ENCODE measurements at regions not wholly inside any gene's neighbourhood (a gene's known extent, or its start where the extent isn't known, plus 50 kb on each side); places are given as distances from the start of the nearest gene placed in this dataset.

DNA sequence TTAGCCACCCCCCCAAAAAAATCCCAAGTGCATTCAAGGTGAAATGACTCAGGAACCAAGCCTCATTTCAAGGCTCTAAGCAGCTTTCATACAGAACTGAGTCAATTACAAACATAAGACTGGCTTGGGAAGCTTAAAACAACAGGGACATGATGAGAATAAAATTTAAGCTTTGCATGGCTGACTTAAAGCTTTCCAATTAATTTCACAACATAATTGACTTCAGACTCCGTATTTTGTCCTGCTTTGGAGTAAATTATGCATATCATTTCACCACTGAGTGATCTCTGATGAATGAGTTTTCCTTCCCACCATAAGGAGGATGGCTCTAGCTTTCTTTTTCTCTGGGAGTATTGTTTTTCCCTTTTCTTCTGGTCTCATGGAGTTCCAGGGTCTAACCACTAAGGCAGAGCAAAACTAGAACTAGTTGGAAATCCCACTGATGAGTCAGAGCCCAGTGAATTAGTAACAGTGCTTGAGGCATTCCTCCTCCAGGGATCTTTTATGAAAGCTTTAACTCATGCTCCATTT is 72.8 kb downstream of the XCL2 start:
- TF ChIP-seq, protein P1, sequence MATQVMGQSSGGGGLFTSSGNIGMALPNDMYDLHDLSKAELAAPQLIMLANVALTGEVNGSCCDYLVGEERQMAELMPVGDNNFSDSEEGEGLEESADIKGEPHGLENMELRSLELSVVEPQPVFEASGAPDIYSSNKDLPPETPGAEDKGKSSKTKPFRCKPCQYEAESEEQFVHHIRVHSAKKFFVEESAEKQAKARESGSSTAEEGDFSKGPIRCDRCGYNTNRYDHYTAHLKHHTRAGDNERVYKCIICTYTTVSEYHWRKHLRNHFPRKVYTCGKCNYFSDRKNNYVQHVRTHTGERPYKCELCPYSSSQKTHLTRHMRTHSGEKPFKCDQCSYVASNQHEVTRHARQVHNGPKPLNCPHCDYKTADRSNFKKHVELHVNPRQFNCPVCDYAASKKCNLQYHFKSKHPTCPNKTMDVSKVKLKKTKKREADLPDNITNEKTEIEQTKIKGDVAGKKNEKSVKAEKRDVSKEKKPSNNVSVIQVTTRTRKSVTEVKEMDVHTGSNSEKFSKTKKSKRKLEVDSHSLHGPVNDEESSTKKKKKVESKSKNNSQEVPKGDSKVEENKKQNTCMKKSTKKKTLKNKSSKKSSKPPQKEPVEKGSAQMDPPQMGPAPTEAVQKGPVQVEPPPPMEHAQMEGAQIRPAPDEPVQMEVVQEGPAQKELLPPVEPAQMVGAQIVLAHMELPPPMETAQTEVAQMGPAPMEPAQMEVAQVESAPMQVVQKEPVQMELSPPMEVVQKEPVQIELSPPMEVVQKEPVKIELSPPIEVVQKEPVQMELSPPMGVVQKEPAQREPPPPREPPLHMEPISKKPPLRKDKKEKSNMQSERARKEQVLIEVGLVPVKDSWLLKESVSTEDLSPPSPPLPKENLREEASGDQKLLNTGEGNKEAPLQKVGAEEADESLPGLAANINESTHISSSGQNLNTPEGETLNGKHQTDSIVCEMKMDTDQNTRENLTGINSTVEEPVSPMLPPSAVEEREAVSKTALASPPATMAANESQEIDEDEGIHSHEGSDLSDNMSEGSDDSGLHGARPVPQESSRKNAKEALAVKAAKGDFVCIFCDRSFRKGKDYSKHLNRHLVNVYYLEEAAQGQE (IDR thresholded peaks at IDR 0.05; ENCODE audit: insufficient read depth in 1 of 2, low read depth in 2 of 2, low read length in 2 of 2), result no peak
- TF ChIP-seq TAF1 (IDR thresholded peaks at IDR 0.05; ENCODE audit: borderline replicate concordance, insufficient read depth, low read length) (no peak), POLR2AphosphoS5 (IDR thresholded peaks at IDR 0.05; ENCODE audit: low read depth, low read length) (no peak), FOXP2 (optimal IDR thresholded peaks at IDR 0.05; ENCODE audit: borderline replicate concordance, extremely low read depth, extremely low read length, insufficient read depth) (no peak), SIN3A (IDR thresholded peaks at IDR 0.05; ENCODE audit: borderline replicate concordance, insufficient read depth, low read length) (no peak)
